SU-DHL-6 (cell line): ENCODE measurements at regions not wholly inside any gene's neighbourhood (a gene's known extent, or its start where the extent isn't known, plus 50 kb on each side); places are given as distances from the start of the nearest gene placed in this dataset.

ENCODE experiments used
- H2AFZ ChIP-seq: fragments of 200-600 bp; sonication (generic); 2 replicates; pipeline ENCODE4 v1.6.1; 2014; ENCODE audit warnings: low read depth, mild to moderate bottlenecking, moderate library complexity, mixed read lengths, antibody characterized with exemption, low read length; ENCODE audit not compliant: severe bottlenecking
- H3F3A ChIP-seq: fragments of 200-600 bp; shearing (Covaris generic); 2 replicates; pipeline ENCODE4 v1.6.0; 2016; ENCODE audit warnings: antibody characterized with exemption, mild to moderate bottlenecking; ENCODE audit not compliant: insufficient read depth
- H3K27ac ChIP-seq: fragments of 200-600 bp; sonication (generic); 2 replicates; pipeline ENCODE4 v1.5.1; 2016; ENCODE audit warnings: low read depth, mild to moderate bottlenecking, low read length, moderate library complexity, mixed read lengths
- H3K27me3 ChIP-seq: fragments of 200-600 bp; sonication (generic), shearing (Covaris generic); 2 replicates; pipeline ENCODE4 v1.6.0; 2014; ENCODE audit warnings: mild to moderate bottlenecking, low read length
- H3K36me3 ChIP-seq: fragments of 200-600 bp; sonication (generic); 2 replicates; pipeline ENCODE4 v1.6.1; 2014; ENCODE audit warnings: mild to moderate bottlenecking, low read length, mixed read lengths
- H3K4me2 ChIP-seq: fragments of 300-600, 200-600 bp; shearing (Covaris generic), sonication (generic); 2 replicates; pipeline ENCODE4 v1.6.0; 2014; ENCODE audit warnings: low read length, low read depth, mild to moderate bottlenecking; ENCODE audit not compliant: poor library complexity, severe bottlenecking
- H3K4me3 ChIP-seq: fragments of 200-600 bp; sonication (generic); 2 replicates; pipeline ENCODE4 v1.5.1; 2014; ENCODE audit warnings: antibody characterized with exemption, low read length, mild to moderate bottlenecking, mixed read lengths; ENCODE audit not compliant: insufficient read depth, poor library complexity, severe bottlenecking
- H3K79me2 ChIP-seq: fragments of 200-600 bp; sonication (generic); 2 replicates; pipeline ENCODE4 v1.6.1; 2014; ENCODE audit warnings: mild to moderate bottlenecking, low read length, moderate library complexity; ENCODE audit not compliant: insufficient read depth
- H3K9ac ChIP-seq: fragments of 200-600 bp; sonication (generic); 2 replicates; pipeline ENCODE4 v1.7.0; 2014; ENCODE audit warnings: mild to moderate bottlenecking, low read length
- H3K9me2 ChIP-seq: fragments of 200-600 bp; sonication (generic); replicated peaks from 2 replicates; pipeline ENCODE4 v1.6.1; 2014; ENCODE audit warnings: low read length; ENCODE audit not compliant: insufficient read depth
- H3K9me3 ChIP-seq: fragments of 200-600 bp; sonication (generic); 2 replicates; pipeline ENCODE4 v1.6.1; 2014; ENCODE audit warnings: low read length, mixed read lengths; ENCODE audit not compliant: insufficient read depth
- H4K20me1 ChIP-seq: fragments of 200-600 bp; sonication (generic); 2 replicates; pipeline ENCODE4 v1.6.1; 2014; ENCODE audit warnings: low read depth, mild to moderate bottlenecking, antibody characterized with exemption, low read length, moderate library complexity, mixed read lengths
- EZH2phosphoT487 ChIP-seq: fragments of 200-600 bp; sonication (generic), shearing (Covaris generic); conservative IDR thresholded peaks from 2 replicates; pipeline ENCODE4 v1.6.1; 2018; ENCODE audit warnings: mild to moderate bottlenecking, antibody characterized with exemption, low read length, moderate library complexity, mixed read lengths
- TF ChIP-seq, protein P1 (sequence below): fragments of 200-600 bp; sonication (generic); IDR thresholded peaks from one replicate; pipeline ENCODE4 v1.5.1; 2017; ENCODE audit warnings: antibody characterized with exemption, mild to moderate bottlenecking, low read length, moderate library complexity; ENCODE audit not compliant: insufficient read depth, poor library complexity, severe bottlenecking

GRCh38 chr13:73870970-73871935 lies 263.0 kb downstream of the KLF12 start:
- Histone ChIP-seq H3K4me2 (no peak overlapping the region), H4K20me1 (no peaks in the 10 kb centered on the region), H3K27me3 (no peaks in the 10 kb centered on the region), H3K9ac (no peak overlapping the region), H3K27ac (no peak overlapping the region), H3F3A (no peaks in the 10 kb centered on the region), H3K79me2 (no peaks in the 10 kb centered on the region), H3K36me3 (no peaks in the 10 kb centered on the region), H3K9me3 (no peaks in the 10 kb centered on the region), H3K9me2 (no peaks in the 10 kb centered on the region), H2AFZ (no peak overlapping the region), H3K4me3 (no peak overlapping the region)
- TF ChIP-seq, protein P1, sequence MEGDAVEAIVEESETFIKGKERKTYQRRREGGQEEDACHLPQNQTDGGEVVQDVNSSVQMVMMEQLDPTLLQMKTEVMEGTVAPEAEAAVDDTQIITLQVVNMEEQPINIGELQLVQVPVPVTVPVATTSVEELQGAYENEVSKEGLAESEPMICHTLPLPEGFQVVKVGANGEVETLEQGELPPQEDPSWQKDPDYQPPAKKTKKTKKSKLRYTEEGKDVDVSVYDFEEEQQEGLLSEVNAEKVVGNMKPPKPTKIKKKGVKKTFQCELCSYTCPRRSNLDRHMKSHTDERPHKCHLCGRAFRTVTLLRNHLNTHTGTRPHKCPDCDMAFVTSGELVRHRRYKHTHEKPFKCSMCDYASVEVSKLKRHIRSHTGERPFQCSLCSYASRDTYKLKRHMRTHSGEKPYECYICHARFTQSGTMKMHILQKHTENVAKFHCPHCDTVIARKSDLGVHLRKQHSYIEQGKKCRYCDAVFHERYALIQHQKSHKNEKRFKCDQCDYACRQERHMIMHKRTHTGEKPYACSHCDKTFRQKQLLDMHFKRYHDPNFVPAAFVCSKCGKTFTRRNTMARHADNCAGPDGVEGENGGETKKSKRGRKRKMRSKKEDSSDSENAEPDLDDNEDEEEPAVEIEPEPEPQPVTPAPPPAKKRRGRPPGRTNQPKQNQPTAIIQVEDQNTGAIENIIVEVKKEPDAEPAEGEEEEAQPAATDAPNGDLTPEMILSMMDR, result no peak
- no peak for TF ChIP-seq EZH2phosphoT487

- H3K9me3 ChIP-seq, result no peaks in the 10 kb centered on the region
- no peak overlapping the region for H3K27ac ChIP-seq
- H3K4me3 ChIP-seq, result no peak overlapping the region
- no peak for TF ChIP-seq EZH2phosphoT487
- TF ChIP-seq, protein P1, result no peak
- no peaks in the 10 kb centered on the region for H3K79me2 ChIP-seq
- no peaks in the 10 kb centered on the region for H3K27me3 ChIP-seq
- H4K20me1 ChIP-seq, result no peaks in the 10 kb centered on the region
- H3K36me3 ChIP-seq, result no peaks in the 10 kb centered on the region
- no peak overlapping the region for H2AFZ ChIP-seq
- no peaks in the 10 kb centered on the region for H3K9me2 ChIP-seq
- no peaks in the 10 kb centered on the region for H3F3A ChIP-seq
- H3K9ac ChIP-seq, result no peak overlapping the region
- H3K4me2 ChIP-seq, result no peak overlapping the region
Observed at GRCh38 chr13:73870036-73870741, 264.0 kb downstream of the KLF12 start.

GRCh38 chr13:73865027-73865426 lies 269.2 kb downstream of the KLF12 start:
- no peaks in the 10 kb centered on the region for H3F3A ChIP-seq
- no peak overlapping the region for H3K27ac ChIP-seq
- TF ChIP-seq, protein P1, result no peak
- TF ChIP-seq EZH2phosphoT487, result no peak
- no peak overlapping the region for H3K9ac ChIP-seq
- no peaks in the 10 kb centered on the region for H3K27me3 ChIP-seq
- H3K79me2 ChIP-seq, result no peaks in the 10 kb centered on the region
- no peaks in the 10 kb centered on the region for H4K20me1 ChIP-seq
- no peaks in the 10 kb centered on the region for H3K9me3 ChIP-seq
- no peak overlapping the region for H3K4me3 ChIP-seq
- H3K9me2 ChIP-seq, result no peaks in the 10 kb centered on the region
- no peak overlapping the region for H2AFZ ChIP-seq
- no peak overlapping the region for H3K4me2 ChIP-seq
- no peaks in the 10 kb centered on the region for H3K36me3 ChIP-seq
